ENCODE measurements at regions not wholly inside any gene's neighbourhood (a gene's known extent, or its start where the extent isn't known, plus 50 kb on each side); places are given as distances from the start of the nearest gene placed in this dataset.

DNA sequence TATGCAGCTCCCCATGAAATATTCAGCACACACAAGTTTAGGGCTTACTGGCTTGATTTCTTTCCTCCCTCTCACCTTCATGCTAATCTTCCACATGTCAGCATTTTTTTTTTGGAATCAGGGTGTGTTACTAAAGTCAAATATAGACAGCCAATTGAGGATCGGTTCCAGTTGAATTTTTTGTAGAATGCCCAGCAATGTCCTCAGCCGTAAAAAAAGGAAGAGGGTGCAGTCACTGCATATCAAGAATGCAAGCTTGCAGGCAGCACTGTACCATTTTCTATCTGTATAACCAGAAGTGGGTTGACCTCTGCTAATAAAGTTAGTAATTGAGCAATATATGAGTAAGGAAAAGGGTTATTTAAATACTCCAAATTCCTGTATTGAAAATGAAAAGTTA, 51.4 kb upstream of the CHMP2B start:
- DNase-seq (ENCODE audit: low read depth, low spot score): no peak

DNA sequence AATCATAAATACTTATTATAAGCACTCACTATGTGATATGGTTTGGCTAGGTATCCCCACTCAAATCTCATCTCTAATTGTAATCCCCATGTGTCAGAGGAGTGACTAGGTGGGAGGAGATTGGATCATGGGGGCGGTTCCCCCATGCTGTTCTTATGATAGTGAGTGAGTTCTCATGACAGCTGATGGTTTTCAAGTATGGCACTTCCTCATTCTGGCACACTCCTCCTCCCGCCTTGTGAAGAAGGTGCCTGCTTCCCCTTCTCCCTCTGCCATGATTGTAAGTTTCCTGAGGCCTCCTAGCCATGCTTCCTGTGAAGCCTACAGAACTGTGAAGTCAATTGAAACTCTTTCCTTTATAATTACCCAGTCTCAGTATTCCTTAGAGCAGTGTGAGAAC, 53.3 kb upstream of the CHMP2B start:
- DNase-seq (ENCODE audit: low read depth, low spot score): no peak

DNA sequence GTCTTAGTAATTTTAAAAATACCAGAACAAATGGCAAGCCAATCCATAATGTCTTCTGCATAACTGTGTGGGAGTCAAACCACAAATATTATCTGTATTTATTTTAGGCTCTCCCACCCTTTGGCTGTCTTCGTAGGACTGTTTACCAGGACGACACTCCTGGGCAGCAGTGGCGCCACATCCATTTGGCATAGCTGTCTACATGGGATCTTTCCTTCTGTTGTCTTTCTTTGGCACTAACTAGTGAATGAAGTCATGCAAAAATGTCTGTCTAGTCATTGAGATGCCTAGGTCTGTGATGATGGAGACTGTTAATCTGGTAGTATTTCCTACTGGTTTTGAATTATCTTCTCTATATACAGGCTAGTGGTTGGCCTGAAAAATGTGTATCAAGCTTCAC, 54.0 kb upstream of the CHMP2B start:
- DNase-seq (ENCODE audit: low read depth, low spot score): no peak

DNA sequence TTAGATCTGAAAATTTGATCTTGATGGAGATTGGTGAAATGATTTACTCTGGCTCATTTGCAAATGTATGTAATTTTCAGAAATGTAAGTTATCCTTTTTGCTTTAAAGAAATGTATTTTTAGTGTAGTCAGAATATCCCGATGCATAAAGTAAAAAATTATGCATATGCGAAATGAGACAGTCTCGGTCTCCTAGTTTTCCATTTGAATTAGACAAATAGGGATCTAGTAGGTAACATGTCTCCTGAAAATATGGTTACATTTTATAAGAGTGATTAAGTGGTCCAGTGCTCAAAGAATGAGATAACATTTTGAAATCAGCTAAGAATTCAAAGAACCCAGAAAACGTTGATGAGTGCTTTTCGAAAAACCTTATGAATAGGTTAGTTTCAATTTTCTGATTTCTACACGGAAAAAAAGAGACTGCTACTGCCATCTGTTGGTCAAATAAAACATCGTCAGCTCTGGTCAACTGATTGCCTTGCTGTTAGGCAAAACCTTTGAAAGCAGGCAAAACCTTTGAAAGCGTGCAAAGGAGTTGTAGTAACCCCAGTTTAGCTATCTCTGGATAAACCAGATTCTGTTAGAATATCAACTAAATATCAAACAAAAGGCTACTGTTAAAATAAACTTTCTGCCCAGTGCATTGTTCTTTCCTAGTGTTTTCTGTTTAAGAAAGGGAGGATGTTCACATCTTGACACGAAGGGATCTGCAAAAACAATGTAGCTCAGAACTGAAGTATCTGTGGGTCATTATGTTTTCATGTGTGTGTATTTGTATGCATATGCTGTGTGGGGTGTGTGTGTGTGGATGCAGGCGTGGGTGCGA, 59.3 kb upstream of the CHMP2B start:
- peak; percentile 7 for DNase-seq (ENCODE audit: low read depth, low spot score)

DNA sequence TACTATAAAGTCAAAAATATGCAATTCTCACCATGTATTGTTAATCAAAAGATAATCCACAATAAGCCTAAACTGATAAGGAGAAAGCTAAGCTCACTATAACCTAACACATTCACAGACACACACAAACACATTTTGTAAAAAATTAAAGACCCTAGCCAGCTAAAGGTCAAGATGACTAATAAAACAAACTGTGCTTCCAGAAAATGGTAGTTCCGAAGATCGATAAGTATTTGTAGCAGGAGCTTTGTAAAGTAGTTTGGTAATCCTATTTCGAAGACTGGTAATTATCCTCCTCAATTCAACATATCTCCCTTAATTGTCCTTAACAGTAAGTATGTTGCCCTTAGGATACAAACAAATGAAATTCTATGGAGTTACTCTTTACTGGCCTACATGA, 62.9 kb upstream of the CHMP2B start:
- no peak for DNase-seq (ENCODE audit: low read depth, low spot score)

DNA sequence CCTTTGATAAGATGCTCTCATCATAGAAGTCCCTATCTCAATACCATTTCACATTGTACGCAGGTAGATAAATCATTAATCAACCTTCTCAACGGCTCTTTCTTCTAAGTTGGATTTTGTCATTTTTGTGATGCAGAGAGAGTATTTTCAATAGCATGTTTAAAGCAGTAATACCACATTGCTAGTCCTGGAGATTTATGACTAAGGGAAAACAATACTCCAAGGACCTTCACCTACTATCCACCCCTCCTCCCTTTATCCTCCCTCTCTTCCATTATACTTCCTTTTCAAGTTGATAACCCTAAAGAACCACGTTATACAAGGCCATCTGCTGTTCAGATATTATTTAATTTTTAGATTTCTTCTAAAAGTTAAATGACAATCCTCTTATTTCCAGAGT, 65.3 kb upstream of the CHMP2B start:
- no peak for DNase-seq (ENCODE audit: low read depth, low spot score)

DNA sequence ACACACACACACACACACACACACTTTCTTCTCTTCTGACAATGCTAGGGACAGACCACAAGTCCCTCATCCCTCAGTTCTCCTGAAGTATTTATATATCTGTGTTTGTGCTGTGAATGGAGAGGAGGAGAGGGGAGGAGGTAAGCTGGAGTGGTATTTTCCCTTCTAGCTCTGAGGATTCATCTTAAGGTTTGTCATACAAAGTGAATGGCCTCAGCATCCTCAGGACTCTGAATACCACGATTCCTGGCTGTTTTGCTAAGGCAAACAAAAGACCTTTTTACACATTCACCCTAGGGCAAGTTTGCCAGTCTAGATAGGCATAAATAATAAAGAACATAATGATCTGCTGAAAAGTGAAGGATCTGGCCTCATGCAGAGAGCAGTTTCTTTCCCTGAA, 65.7 kb upstream of the CHMP2B start:
- DNase-seq (ENCODE audit: low read depth, low spot score): no peak

DNA sequence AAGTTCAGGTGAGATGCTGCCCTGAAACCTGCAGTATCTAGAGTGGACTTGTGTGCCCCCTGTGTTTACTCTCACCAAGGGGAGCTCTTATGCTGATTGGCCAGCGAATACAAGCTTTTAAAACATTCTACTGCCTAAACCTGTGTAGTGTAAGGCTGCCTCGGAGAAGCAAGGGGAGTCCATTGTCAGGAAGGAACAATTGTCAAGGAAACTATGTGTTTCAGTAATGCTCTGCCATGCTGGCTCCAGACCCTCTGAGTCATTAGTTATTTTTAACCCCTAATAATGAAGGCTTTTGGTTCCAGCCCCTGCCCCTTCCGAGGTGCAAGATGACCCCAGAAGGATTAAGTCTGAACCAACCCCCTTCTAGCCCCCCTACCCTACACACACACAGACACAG, 66.1 kb upstream of the CHMP2B start:
- DNase-seq (ENCODE audit: low read depth, low spot score): no peak

DNA sequence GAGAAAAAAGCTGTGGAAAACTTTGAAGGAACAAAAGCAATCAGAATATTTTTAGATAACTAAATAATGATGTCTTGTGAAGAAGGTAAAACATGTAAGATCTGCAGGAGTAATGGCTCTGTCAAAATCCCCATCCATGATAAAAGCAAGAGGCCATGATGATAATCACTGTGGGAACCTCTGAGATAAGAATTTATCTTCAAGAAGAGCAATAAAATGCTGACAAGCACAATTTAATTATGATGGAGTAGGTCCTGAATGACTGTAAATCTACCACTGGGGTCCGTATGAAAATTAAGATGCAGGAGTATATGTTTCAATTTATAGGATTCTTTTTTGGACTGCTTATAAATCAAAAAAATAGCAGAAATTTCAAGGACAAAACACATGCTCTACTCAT, 68.3 kb upstream of the CHMP2B start:
- no peak for DNase-seq (ENCODE audit: low read depth, low spot score)

DNA sequence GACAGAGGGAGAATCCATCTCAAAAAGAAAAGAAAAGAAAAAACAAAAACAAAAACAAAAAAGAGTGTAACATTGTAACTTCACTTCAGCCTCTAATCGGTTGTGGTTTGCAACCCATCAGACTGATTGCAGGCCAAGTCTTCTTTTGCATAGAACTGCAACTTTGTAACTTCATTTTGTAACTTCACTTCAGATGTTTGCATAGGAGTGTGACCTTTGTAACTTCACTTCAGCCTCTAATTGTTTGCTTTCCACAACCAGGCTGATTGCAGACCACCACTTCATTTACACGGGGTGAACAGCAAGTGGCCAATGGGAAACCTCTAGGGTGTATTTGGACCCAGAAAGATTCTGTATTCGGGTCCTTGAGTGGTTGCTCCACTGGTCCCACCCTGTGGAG, 79.1 kb upstream of the CHMP2B start:
- DNase-seq (ENCODE audit: low read depth, low spot score): no peak

DNA sequence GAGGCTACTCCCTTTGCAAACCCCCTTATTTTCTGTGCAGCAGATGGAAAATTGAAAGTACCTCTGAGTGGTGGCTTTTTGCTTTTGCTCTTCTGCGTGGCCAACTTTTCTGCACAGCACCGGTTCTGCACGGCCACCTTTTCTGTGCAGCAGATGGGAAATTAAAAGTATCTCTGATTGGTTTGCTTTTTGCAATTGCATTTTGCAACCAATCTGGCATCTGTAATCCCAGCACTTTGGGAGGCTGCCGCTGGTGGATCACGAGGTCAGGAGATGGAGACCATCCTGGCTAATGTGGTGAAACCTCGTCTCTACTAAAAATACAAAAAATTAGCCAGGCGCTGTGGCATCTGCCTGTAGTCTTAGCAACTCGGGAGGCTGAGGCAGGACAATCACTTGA, 79.5 kb upstream of the CHMP2B start:
- no peak for DNase-seq (ENCODE audit: low read depth, low spot score)

DNA sequence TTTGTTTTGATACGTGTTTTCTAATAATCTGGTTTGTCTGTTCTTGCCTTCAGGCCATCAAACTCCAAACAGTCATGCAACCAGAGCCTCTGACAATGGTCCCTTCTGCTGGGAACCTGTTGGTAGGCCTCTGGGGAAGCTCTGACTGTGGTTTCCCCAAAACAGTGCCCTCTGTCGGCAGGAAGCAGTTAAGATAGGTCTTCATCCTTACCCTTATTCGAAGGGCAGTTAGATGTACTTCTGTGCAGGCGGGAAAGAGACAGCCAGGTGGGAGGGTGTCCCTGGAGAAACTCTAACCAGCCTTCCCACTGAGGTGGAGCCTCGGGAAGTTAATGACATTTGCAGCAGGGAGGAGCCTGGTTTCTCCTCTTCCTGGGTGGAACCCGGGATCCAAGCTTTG, 81.6 kb upstream of the CHMP2B start:
- no peak for DNase-seq (ENCODE audit: low read depth, low spot score)

DNA sequence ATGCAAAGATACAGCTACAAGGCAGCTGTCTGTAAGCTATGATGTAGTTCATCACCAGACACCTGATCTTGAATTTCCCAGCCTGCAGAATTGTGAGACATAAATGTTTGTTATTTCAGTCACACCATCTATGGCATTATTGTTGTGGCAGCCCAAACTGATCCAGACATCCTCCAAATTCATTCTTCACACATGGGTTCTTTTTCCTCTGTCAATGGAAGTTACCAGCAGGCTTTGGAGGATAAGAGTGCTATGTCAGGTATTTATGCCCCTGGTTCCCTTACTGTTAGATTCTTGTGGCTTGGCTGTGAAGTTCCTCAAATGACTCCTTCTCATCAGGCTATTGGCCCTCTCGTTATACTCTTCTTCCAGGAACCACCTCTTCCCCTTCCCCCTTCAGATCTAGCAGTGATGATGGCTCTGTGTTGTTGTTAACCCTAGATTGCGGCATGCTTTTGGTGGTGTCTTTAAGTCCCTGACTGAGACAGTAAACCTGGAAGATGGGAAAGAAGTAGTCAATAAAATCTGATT, 91.0 kb upstream of the CHMP2B start:
- no peak for DNase-seq (ENCODE audit: low read depth, low spot score)

DNA sequence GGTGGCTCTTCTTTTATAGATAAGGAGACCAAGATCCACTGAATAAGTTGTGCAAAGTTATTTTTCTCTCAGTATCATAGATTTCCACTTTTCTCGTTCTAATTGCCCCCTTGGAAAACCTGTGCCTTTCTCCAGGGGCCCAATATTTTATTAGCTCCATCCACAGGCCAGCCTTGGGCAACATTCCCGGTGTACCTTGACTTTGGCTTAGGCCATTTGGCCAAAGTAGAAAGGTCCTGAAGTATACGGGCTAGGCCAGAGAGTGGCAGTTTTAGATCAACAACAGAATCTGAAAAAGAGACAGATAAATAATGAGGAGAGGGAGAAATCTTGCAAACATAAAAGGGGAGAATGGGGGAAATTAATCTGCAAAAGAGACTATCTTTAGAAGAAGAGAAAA, 91.7 kb upstream of the CHMP2B start:
- no peak for DNase-seq (ENCODE audit: low read depth, low spot score)

DNA sequence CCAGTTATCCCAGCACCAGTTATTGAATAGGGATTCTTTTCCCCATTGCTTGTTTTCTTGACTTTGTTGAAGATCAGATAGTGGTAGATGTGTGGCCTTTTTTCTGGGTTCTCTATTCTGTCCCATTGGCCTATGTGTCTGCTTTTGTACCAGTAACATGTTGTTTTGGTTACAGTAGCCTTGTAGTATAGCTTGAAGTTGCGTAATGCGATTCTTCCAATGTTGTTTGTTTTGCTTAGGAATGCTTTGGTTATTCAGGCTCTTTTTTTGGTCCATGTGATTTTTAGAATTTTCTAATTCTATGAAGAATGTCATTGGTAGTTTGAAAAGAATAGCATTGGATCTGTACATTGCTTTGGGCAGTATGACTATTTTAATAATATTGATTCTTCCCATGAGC, 94.3 kb upstream of the CHMP2B start:
- DNase-seq (ENCODE audit: low read depth, low spot score): no peak

DNA sequence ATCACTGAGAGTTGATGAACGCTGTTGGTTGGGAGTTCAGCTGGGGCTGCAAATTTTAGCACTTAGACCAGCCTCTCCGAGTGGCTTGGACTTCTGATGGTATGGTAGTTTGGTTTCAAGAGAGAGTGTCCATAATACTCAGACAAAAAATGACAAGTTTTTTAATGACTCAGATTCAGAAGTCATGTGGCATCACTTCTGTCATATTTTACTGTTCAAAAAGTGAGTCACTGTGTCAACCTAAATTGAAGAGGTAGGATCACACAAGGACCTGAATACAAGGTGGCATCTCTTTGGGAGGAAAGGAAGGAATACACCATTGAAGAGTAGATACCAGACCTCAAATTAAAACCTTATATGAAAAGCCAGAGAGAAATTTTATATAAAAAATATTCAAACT, 99.1 kb upstream of the CHMP2B start:
- no peak for DNase-seq (ENCODE audit: low read depth, low spot score)

DNA sequence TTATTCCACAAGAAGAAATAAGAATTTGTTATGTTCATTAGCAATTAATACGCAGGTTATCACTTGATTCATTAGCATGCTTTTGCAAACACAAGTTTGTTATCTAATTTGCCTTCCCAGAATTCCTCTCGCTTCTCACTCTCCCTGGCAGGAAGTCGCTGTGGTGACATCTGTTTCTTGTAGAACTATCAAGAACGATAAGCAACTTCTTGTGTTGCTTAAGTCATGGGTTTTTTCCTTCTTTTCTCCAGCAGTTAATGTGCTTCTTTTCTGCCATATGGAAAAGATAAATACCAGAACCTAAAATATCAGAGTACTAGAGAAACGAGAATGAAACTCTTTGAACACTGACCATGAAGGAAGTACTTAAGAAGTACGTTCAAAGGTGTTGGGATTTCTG, 99.8 kb upstream of the CHMP2B start:
- DNase-seq (ENCODE audit: low read depth, low spot score): no peak

DNA sequence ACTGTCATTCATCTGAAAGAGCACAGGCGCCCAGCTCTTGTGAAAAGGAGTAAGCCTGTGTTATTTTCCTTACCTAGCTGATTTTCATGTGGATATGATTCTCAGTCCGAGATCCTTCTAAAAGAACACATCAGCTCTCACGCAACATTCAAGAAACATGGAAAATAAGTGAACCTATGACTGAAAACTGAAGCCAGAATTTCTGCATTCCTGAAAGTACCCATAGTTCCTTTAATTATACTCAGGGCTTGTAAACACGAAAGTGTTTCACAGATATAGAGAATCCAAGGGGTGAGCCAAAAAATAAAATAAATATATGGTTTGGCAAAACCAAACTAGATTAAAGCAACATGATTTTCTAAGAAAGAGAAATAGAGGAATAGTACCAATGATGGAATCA, 100.8 kb upstream of the CHMP2B start:
- no peak for DNase-seq (ENCODE audit: low read depth, low spot score)

DNA sequence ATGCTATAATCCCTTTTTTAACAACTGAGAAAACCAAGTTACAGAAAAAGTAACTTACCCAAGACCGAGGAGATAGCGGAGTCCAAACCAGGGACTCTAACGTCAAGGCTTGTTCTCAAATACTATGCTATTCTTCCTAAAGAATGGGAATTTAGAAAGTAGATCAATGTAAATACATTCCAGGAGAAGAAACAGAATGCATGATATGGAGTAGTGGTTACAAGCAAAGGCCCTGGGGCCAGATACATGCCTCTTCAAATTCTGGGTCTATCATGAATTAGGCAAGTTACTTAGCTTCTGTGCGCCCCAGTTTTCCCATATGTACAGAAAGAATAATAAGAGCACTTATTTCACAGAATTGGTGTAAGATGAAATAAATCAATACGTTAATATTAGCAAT, 102.0 kb upstream of the CHMP2B start:
- DNase-seq (ENCODE audit: low read depth, low spot score): no peak

DNA sequence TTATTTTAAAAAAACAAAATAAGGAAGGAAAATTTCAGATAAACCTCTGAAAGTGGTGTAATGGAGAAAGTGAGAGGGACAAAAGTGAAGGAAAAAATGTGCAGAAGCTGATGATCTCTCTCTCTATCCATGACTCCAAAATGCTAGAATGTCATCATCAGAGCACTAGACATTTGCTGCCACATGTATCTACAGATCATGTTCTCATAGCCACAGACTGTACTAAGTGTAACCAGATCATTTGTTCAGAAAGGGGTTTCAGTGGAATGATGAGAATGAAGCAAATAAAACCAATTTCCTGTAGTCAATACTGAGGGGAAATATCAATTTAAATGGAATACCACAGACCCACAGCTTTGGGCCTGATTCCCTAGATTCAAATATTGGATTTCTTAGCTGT, 104.3 kb upstream of the CHMP2B start:
- no peak for DNase-seq (ENCODE audit: low read depth, low spot score)

DNA sequence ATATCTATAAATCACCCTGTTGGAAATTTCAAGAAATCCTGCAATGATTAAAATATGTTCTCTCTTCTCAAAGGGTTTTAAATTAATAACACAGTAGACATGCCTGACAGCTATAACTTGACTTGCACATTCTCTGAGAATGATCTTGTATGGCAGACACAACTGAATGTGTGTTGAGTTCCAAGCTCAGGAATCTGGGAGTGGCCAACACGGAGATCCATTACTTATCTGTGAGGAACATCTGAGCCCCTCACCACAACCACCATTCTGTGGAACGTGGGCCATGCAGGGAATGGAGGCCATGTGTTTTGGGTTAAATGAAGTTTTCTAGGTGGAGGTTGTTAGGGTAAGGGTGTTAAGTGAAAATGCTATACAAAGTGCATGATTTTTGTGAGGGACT, 105.3 kb upstream of the CHMP2B start:
- DNase-seq (ENCODE audit: low read depth, low spot score): no peak

DNA sequence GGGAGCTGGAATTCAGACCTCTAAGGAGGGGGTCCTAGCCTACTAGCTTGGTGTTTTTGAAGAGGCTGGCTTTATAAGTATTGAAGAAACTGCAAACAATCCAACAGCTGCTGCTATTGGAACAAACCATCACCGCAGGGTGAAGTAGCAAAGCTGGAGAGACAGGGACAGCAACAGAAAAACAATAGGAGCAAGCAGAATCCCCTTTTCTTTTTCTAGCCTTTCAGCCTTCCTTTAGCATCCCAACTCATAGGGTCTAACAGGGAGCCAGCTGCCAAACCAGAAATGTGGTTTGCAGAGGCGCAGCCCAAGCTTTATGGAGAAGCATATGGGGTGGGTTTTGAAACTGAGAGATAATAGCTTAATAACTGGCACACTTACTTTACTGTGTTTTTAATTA, 106.2 kb upstream of the CHMP2B start:
- DNase-seq (ENCODE audit: low read depth, low spot score): no peak

DNA sequence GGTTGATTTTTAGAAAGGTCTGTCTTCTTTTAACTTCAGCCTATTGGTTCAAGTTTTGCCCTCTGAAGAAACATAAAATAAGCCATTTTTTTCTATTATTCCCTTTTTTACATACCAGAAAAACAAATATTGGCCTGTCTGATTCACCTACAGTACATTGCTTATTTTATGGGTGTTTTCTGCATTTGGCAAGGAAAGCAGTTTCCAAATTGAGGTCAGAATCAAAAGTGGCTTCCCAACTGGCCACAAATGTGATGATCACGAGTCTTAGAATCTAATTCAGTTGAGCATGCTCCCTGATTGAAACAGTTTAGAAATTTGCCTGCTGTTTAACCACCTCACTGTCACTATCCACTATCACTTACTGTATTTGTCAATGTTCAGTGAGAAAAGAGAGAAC, 106.9 kb upstream of the CHMP2B start:
- no peak for DNase-seq (ENCODE audit: low read depth, low spot score)

DNA sequence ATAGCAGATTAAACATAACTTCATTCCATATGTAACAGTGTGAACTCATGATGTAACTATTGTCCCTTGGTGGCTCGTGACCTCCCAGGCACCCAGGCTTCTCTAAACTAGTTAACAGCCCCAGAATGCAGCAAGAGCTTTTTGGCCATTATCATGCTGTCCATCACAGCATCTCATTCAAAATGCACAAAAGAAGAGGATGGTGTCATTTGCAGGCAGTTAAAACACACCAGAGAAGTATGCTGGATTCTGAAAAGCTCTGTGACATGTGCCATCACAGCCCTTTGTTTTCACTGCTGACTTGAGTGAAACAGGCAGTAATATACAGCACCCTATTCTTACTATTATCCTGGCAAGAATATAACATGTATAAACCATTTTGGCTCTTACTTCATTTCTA, 117.6 kb upstream of the CHMP2B start:
- no peak for DNase-seq (ENCODE audit: low read depth, low spot score)

Data from brain pericyte (primary cell).